H9 (cell line): ENCODE measurements at regions not wholly inside any gene's neighbourhood (a gene's known extent, or its start where the extent isn't known, plus 50 kb on each side); places are given as distances from the start of the nearest gene placed in this dataset.

Experiments used
- DNase-seq: peaks from one replicate; pipeline ENCODE4 v3.0.0-alpha.2; 2017
- H2AFZ ChIP-seq: one replicate; pipeline ENCODE4 v1.6.1; 2013; ENCODE audit warnings: mild to moderate bottlenecking, low read length, control low read depth, moderate library complexity
- H2AK5ac ChIP-seq: 2 replicates; pipeline ENCODE4 v1.6.1; 2013; ENCODE audit warnings: low read length, control low read depth, mixed read lengths; ENCODE audit not compliant: insufficient read length
- H2BK120ac ChIP-seq: one replicate; pipeline ENCODE4 v1.6.1; 2013; ENCODE audit warnings: low read depth, mild to moderate bottlenecking, low read length, control low read depth, inconsistent platforms; ENCODE audit not compliant: poor library complexity, severe bottlenecking
- H2BK12ac ChIP-seq: 2 replicates; pipeline ENCODE4 v1.6.1; 2013; ENCODE audit warnings: low read length, control low read depth, mixed read lengths, low read depth; ENCODE audit not compliant: insufficient read length
- H2BK15ac ChIP-seq: 2 replicates; pipeline ENCODE4 v1.6.1; 2013; ENCODE audit warnings: low read depth, low read length, control low read depth
- H2BK20ac ChIP-seq: one replicate; pipeline ENCODE4 v1.6.1; 2013; ENCODE audit warnings: low read depth, mild to moderate bottlenecking, low read length, control low read depth, inconsistent platforms; ENCODE audit not compliant: poor library complexity, severe bottlenecking
- H2BK5ac ChIP-seq: 2 replicates; pipeline ENCODE4 v1.6.1; 2013; ENCODE audit warnings: low read length, control low read depth, mixed read lengths; ENCODE audit not compliant: insufficient read length
- H3K14ac ChIP-seq: 2 replicates; pipeline ENCODE4 v1.6.1; 2013; ENCODE audit warnings: low read length, control low read depth; ENCODE audit not compliant: insufficient read depth
- H3K18ac ChIP-seq: 2 replicates; pipeline ENCODE4 v1.6.1; 2013; ENCODE audit warnings: low read depth, mild to moderate bottlenecking, mixed read lengths, low read length, control low read depth; ENCODE audit not compliant: insufficient read length
- H3K23ac ChIP-seq: 2 replicates; pipeline ENCODE4 v1.6.1; 2013; ENCODE audit warnings: low read length, control low read depth, mixed read lengths, low read depth; ENCODE audit not compliant: insufficient read length
- H3K23me2 ChIP-seq: 2 replicates; pipeline ENCODE4 v1.6.1; 2013; ENCODE audit warnings: low read depth, mild to moderate bottlenecking, mixed read lengths, low read length, control low read depth; ENCODE audit not compliant: insufficient read length, poor library complexity, severe bottlenecking
- H3K27ac ChIP-seq: 2 replicates; pipeline ENCODE4 v1.5.1; 2013; ENCODE audit warnings: low read length, control low read depth, mixed read lengths, low read depth; ENCODE audit not compliant: insufficient read length
- H3K27me3 ChIP-seq: 2 replicates; pipeline ENCODE4 v1.6.1; 2013; ENCODE audit warnings: low read length, control low read depth, inconsistent platforms; ENCODE audit not compliant: insufficient read depth
- H3K4ac ChIP-seq: 2 replicates; pipeline ENCODE4 v1.6.1; 2013; ENCODE audit warnings: low read depth, mild to moderate bottlenecking, control low read depth, inconsistent platforms, low read length, moderate library complexity
- H3K4me1 ChIP-seq: 2 replicates; pipeline ENCODE4 v1.6.1; 2013; ENCODE audit warnings: low read length, control low read depth, inconsistent platforms; ENCODE audit not compliant: insufficient read depth
- H3K4me2 ChIP-seq: 2 replicates; pipeline ENCODE4 v1.6.1; 2013; ENCODE audit warnings: low read length, control low read depth, mixed read lengths; ENCODE audit not compliant: insufficient read length, insufficient read depth
- H3K56ac ChIP-seq: 2 replicates; pipeline ENCODE4 v1.6.1; 2013; ENCODE audit warnings: low read depth, mild to moderate bottlenecking, mixed read lengths, low read length, control low read depth; ENCODE audit not compliant: insufficient read length
- H3K79me1 ChIP-seq: 2 replicates; pipeline ENCODE4 v1.6.1; 2013; ENCODE audit warnings: low read depth, mild to moderate bottlenecking, moderate library complexity, low read length, control low read depth, inconsistent platforms; ENCODE audit not compliant: insufficient read depth, poor library complexity, severe bottlenecking
- H3K79me2 ChIP-seq: 2 replicates; pipeline ENCODE4 v1.6.1; 2013; ENCODE audit warnings: low read length, control low read depth, inconsistent platforms; ENCODE audit not compliant: insufficient read depth
- H3K9ac ChIP-seq: 2 replicates; pipeline ENCODE4 v1.6.1; 2013; ENCODE audit warnings: low read length, control low read depth, mixed read lengths; ENCODE audit not compliant: insufficient read length; ENCODE audit errors: extremely low read depth
- H3K9me3 ChIP-seq: one replicate; pipeline ENCODE4 v1.6.1; 2013; ENCODE audit warnings: low read depth, low read length, inconsistent platforms; ENCODE audit not compliant: control insufficient read depth
- H3T11ph ChIP-seq: one replicate; pipeline ENCODE4 v1.6.1; 2013; ENCODE audit warnings: mild to moderate bottlenecking, low read length, control low read depth, inconsistent platforms
- H4K20me1 ChIP-seq: one replicate; pipeline ENCODE4 v1.6.1; 2013; ENCODE audit not compliant: control insufficient read depth, insufficient read length, insufficient read depth
- H4K5ac ChIP-seq: 2 replicates; pipeline ENCODE4 v1.6.1; 2013; ENCODE audit warnings: low read depth, mild to moderate bottlenecking, mixed read lengths, low read length, control low read depth; ENCODE audit not compliant: insufficient read length
- H4K8ac ChIP-seq: replicated peaks from 2 replicates; pipeline ENCODE4 v1.6.1; 2013; ENCODE audit warnings: low read length, control low read depth, mixed read lengths, low read depth; ENCODE audit not compliant: insufficient read length
- H4K91ac ChIP-seq: 2 replicates; pipeline ENCODE4 v1.6.1; 2013; ENCODE audit warnings: low read depth, mild to moderate bottlenecking, moderate library complexity, mixed read lengths, low read length, control low read depth; ENCODE audit not compliant: insufficient read length
- H3K27ac Mint-ChIP-seq, 3 experiments: 2 replicates in 2 of 3; 3 replicates in 1 of 3; pipeline ENCODE4 v1.8.0; 2020 to 2021; ENCODE audit warnings: mixed read lengths in 3 of 3, mild to moderate bottlenecking in 1 of 3, moderate library complexity in 1 of 3
- H3K27me3 Mint-ChIP-seq: 2 replicates; pipeline ENCODE4 v1.8.0; 2021; ENCODE audit warnings: low read depth, mild to moderate bottlenecking, moderate library complexity, mixed read lengths
- H3K36me3 Mint-ChIP-seq, 3 experiments: 2 replicates in 2 of 3; 3 replicates in 1 of 3; pipeline ENCODE4 v1.8.0; 2020 to 2021; ENCODE audit warnings: low read depth in 3 of 3, mixed read lengths in 3 of 3; ENCODE audit not compliant: insufficient read depth in 1 of 3
- H3K4me1 Mint-ChIP-seq, 2 experiments: 2 replicates each; pipeline ENCODE4 v1.8.0; 2020; ENCODE audit warnings: mixed read lengths in 2 of 2
- H3K4me3 Mint-ChIP-seq, 2 experiments: 2 replicates in 1 of 2; 3 replicates in 1 of 2; pipeline ENCODE4 v1.8.0; 2020 to 2021; ENCODE audit warnings: mild to moderate bottlenecking in 2 of 2, mixed read lengths in 2 of 2, moderate library complexity in 1 of 2
- H3K9me3 Mint-ChIP-seq, 2 experiments: 2 replicates in 1 of 2; 3 replicates in 1 of 2; pipeline ENCODE4 v1.8.0; 2020; ENCODE audit warnings: mild to moderate bottlenecking in 2 of 2, mixed read lengths in 2 of 2, moderate library complexity in 1 of 2
- CTCF ChIP-seq: fragments of 200-600 bp; sonication (generic); conservative IDR thresholded peaks from 3 replicates; pipeline ENCODE4 v1.8.0; 2021; ENCODE audit warnings: antibody characterized with exemption, mild to moderate bottlenecking
- WGBS: extraction: QIAGEN DNeasy Blood & Tissue Kit; methylation state at CpG from one replicate; pipeline ENCODE4 v1.1.7; 2013; ENCODE audit warnings: missing lambda C conversion rate, low lambda C conversion rate, mixed read lengths; ENCODE audit not compliant: insufficient read length; ENCODE audit errors: extremely low coverage; 5-methylcytosine and 5-hydroxymethylcytosine counted together

- Histone ChIP-seq H3K79me2 (no peaks in the 10 kb centered on the region), H2BK15ac (no peak overlapping the region), H4K91ac (no peak overlapping the region), H3K27me3 (no peaks in the 10 kb centered on the region), H3K4me2 (no peak overlapping the region), H2AK5ac (no peak overlapping the region), H3K4ac (no peak overlapping the region), H3K18ac (no peak overlapping the region), H3K4me1 (no peaks in the 10 kb centered on the region), H3T11ph (no peak overlapping the region), H3K79me1 (no peaks in the 10 kb centered on the region), H3K9me3 (no peaks in the 10 kb centered on the region), H2AFZ (no peak overlapping the region), H3K56ac (no peak overlapping the region), H3K9ac (no peak overlapping the region), H3K14ac (no peak overlapping the region), H3K27ac (no peak overlapping the region), H2BK5ac (no peak overlapping the region), H4K5ac (no peak overlapping the region), H2BK12ac (no peak overlapping the region), H2BK20ac (no peak overlapping the region), H3K23me2 (no peaks in the 10 kb centered on the region), H2BK120ac (no peak overlapping the region), H4K8ac (no peak overlapping the region), H4K20me1 (no peaks in the 10 kb centered on the region), H3K23ac (no peak overlapping the region)
- Mint-ChIP-seq H3K9me3 (peaks cover 5% of the 10 kb centered on the region in 2 experiments; a peak in 2 of 5 replicates), H3K4me1 (no peaks in the 10 kb centered on the region), H3K4me3 (no peak overlapping the region), H3K27ac (no peak overlapping the region), H3K36me3 (no peaks in the 10 kb centered on the region; a peak in 1 of 7 replicates), H3K27me3 (no peaks in the 10 kb centered on the region)
- no CpG with 5 or more reads among the region's 6 CpGs for WGBS
- no peak for DNase-seq
- no peak for TF ChIP-seq CTCF
Measured at GRCh38 chr10:83127942-83128575, 1011.2 kb upstream of the GHITM start.
